ENCODE measurements at regions not wholly inside any gene's neighbourhood (a gene's known extent, or its start where the extent isn't known, plus 50 kb on each side); places are given as distances from the start of the nearest gene placed in this dataset.

DNA sequence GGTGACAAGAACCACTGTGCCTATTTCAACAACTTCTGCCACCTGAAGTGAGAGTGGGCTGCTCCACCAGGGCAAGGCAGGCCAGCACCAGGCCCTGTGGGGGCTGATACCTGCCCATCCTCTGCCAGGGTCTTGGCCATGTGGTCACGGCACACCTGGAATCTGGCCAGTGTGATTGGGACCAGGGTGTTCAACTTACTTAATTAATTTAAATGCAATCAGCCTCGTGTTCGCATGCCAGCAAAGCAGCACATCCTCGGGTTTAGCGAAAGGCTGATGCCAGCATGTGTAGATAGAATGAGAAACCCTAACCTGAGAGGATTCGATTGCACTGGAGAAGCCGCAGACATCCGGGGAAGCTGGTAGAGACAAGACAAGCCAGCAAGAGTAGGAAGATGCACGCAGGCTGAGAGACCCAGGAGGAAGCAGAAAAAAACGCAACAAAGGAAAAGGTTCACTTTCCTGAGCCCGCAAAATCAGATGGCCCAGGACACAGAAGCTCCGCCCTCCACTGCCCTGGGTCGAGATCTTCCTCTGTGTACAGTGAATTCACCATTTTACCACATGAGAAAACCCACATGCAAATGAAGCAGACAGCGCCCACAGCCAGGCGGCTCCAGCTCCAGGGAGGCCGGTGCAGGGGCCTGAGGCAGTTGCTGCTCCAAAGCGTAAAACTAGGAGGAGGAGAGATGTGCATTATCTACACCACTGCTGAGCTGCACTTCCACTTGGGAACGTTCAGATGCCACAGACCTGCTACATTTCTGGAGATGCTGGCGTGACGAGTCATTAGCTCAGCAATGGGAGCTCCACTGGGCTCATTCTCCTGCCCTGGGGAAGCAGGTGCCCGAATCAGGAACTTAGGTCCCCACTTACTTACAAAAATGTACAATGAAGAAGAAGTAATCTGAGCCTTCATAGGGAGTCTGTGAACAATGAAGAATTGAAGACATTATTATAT, 92.1 kb downstream of the TMEM18 start:
- TF ChIP-seq CTBP1 (IDR thresholded peaks at IDR 0.05; ENCODE audit: borderline replicate concordance) (no peak), HDGF (IDR thresholded peaks at IDR 0.05; ENCODE audit: borderline replicate concordance) (no peak), TARDBP (IDR thresholded peaks at IDR 0.05) (no peak), ARNT (IDR thresholded peaks at IDR 0.05) (no peak), BHLHE40 (IDR thresholded peaks at IDR 0.05; ENCODE audit: borderline replicate concordance) (no peak), FOXK2 (IDR thresholded peaks at IDR 0.05) (no peak), SUZ12 (IDR thresholded peaks at IDR 0.05) (no peak)
- TF ChIP-seq, protein P1, sequence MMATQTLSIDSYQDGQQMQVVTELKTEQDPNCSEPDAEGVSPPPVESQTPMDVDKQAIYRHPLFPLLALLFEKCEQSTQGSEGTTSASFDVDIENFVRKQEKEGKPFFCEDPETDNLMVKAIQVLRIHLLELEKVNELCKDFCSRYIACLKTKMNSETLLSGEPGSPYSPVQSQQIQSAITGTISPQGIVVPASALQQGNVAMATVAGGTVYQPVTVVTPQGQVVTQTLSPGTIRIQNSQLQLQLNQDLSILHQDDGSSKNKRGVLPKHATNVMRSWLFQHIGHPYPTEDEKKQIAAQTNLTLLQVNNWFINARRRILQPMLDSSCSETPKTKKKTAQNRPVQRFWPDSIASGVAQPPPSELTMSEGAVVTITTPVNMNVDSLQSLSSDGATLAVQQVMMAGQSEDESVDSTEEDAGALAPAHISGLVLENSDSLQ (IDR thresholded peaks at IDR 0.05): no peak

All from HEK293T (cell line).